Thoracic aorta (tissue), 2 donors: ENCODE measurements at regions not wholly inside any gene's neighbourhood (a gene's known extent, or its start where the extent isn't known, plus 50 kb on each side); places are given as distances from the start of the nearest gene placed in this dataset.

ENCODE experiments used
- ATAC-seq: fragments of 150-250 bp; one replicate; pipeline ENCODE4 v1.8.0; 2017; ENCODE audit warnings: low read depth; ENCODE audit not compliant: insufficient number of reproducible peaks, low FRiP score
- DNase-seq: peaks from one replicate; pipeline ENCODE4 v3.0.0-alpha.2; 2020; ENCODE audit warnings: low spot score
- H3K27ac ChIP-seq, 2 donors: fragments of 200-600 bp; sonication (generic); 1 replicate in 1 of 2; 2 replicates in 1 of 2; pipeline ENCODE4 v1.5.1; 2016; ENCODE audit warnings: mild to moderate bottlenecking in 2 of 2, moderate library complexity in 2 of 2
- H3K27me3 ChIP-seq: fragments of 200-600 bp; sonication (generic); replicated peaks from 2 replicates; pipeline ENCODE4 v1.6.0; 2016; ENCODE audit warnings: mild to moderate bottlenecking; ENCODE audit not compliant: insufficient read depth
- H3K36me3 ChIP-seq: fragments of 200-600 bp; sonication (generic); one replicate; pipeline ENCODE4 v1.5.1; 2016
- H3K4me1 ChIP-seq, 2 donors: fragments of 200-600 bp; sonication (generic); 1 replicate in 1 of 2; 2 replicates in 1 of 2; pipeline versions ENCODE4 v1.5.1 to v1.6.0; 2016; ENCODE audit warnings: low read depth in 2 of 2, mild to moderate bottlenecking in 1 of 2; ENCODE audit not compliant: control insufficient read depth in 1 of 2
- H3K4me3 ChIP-seq: fragments of 200-600 bp; sonication (generic); 2 replicates; pipeline ENCODE4 v1.5.1; 2016; ENCODE audit warnings: mild to moderate bottlenecking
- H3K9me3 ChIP-seq: fragments of 200-600 bp; sonication (generic); 2 replicates; pipeline ENCODE4 v1.5.1; 2016
- CTCF ChIP-seq: fragments of 200-600 bp; sonication (generic); IDR thresholded peaks from one replicate; pipeline ENCODE4 v1.5.1; 2019; ENCODE audit warnings: antibody characterized with exemption

DNA sequence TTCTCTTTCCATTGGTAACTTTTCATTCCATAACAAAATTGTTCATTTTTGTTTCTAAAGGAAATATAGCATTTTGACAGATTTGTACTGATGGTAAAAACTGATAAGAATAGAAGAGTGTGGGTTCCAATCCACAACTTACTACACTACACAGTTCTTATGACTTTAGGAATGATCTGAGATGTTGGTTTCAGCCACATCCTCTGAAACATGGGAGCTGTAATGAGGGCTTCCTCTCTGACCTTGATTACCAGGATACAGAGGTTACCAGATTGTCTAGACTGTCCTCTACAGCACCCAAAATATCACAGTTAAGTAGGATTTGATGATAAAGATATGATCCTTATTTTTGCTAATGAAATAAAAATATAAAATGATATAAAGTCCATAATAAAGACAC, 1184.6 kb downstream of the FLRT2 start:
- H3K27ac ChIP-seq = no peak overlapping the region

GRCh38 chr14:86714153-86714552, 1184.2 kb downstream of the FLRT2 start:
- DNase-seq (no peak), ATAC-seq (no peak)
- H3K27me3 ChIP-seq = no peaks in the 10 kb centered on the region
- no peak for TF ChIP-seq CTCF
- no peak overlapping the region for H3K27ac ChIP-seq
- no peaks in the 10 kb centered on the region for H3K9me3 ChIP-seq
- H3K36me3 ChIP-seq = no peaks in the 10 kb centered on the region
- H3K4me1 ChIP-seq = no peaks in the 10 kb centered on the region
- no peak overlapping the region for H3K4me3 ChIP-seq

More for the DNA sequence above, 1184.6 kb downstream of the FLRT2 start:
- DNase-seq = no peak
- no peak overlapping the region for H3K4me3 ChIP-seq
- no peak for ATAC-seq
- no peaks in the 10 kb centered on the region for H3K36me3 ChIP-seq
- no peaks in the 10 kb centered on the region for H3K27me3 ChIP-seq
- no peak for TF ChIP-seq CTCF
- H3K4me1 ChIP-seq = no peaks in the 10 kb centered on the region
- H3K9me3 ChIP-seq = no peaks in the 10 kb centered on the region

DNA sequence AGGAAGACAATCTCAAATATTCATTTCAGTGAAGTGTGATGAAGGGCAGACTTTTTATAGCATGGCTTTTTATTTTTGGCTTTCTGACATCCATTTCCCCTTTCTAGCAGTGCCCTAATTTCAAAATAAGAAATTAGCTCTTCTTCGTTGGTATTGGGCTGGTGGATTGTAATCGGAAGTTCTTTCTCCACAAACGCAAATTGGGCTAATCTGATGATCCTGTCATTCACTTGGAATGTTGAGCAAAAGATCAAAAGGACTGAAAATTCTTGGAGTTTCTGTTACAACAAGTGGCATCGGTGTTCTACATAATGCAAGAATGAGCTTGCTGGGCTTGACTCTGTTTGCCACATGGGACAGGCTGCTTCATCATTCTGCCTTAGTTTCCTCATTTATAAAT, 1182.8 kb downstream of the FLRT2 start:
- Histone ChIP-seq H3K36me3 (no peaks in the 10 kb centered on the region), H3K27me3 (no peaks in the 10 kb centered on the region), H3K4me1 (no peaks in the 10 kb centered on the region), H3K27ac (no peak overlapping the region), H3K9me3 (no peaks in the 10 kb centered on the region), H3K4me3 (no peak overlapping the region)
- no peak for TF ChIP-seq CTCF
- ATAC-seq (no peak), DNase-seq (no peak)

DNA sequence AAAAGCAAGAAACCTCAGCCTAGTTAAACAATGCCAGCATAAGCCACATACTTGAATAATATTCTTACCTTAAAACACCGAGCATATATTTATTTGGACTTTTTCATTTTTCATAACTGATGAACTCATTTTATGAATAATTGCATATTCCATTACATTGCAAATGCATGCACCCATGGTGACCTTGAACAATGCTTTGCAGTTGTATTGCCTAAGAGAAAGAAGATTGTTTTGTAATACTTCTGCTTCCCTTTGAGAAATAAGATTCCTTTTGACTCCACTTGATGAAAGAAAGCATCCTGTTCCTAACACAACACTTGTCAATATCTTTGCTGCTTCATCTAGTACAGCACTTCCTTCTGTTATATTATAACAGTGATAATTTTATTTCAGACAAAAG, 1182.2 kb downstream of the FLRT2 start:
- no peak for TF ChIP-seq CTCF
- H3K9me3 ChIP-seq = no peaks in the 10 kb centered on the region
- DNase-seq (no peak), ATAC-seq (no peak)
- H3K27ac ChIP-seq = no peak overlapping the region
- H3K27me3 ChIP-seq = no peaks in the 10 kb centered on the region
- H3K4me1 ChIP-seq = no peaks in the 10 kb centered on the region
- no peak overlapping the region for H3K4me3 ChIP-seq
- no peaks in the 10 kb centered on the region for H3K36me3 ChIP-seq

DNA sequence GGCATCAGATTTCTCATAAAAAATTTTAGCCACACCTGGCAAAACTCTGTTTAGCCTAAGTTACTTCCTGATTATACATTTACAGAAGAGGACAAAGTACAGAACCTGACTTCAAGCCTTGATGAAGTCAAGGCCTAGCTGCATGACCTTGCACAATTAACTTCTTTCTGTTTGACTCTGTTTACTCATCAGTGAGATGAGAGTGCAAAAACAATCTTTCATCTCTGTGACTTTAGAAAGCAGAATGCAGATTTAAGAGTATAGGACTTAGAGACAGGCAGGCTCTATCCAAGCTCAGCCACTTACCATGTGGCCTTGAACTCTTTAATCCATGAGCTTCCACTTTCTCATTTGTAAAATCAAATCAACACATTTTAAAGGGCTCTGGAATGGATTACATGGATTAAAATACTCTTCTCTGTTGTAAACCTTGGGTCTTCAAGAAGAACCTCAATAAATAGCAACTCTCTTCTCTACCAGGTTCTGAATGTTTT, 1178.9 kb downstream of the FLRT2 start:
- TF ChIP-seq CTCF = no peak
- ATAC-seq = no peak
- no peak overlapping the region for H3K27ac ChIP-seq
- H3K9me3 ChIP-seq = no peaks in the 10 kb centered on the region
- no peaks in the 10 kb centered on the region for H3K27me3 ChIP-seq
- no peaks in the 10 kb centered on the region for H3K4me1 ChIP-seq
- no peaks in the 10 kb centered on the region for H3K36me3 ChIP-seq
- DNase-seq = no peak
- H3K4me3 ChIP-seq = no peak overlapping the region
